ENCODE measurements at regions not wholly inside any gene's neighbourhood (a gene's known extent, or its start where the extent isn't known, plus 50 kb on each side); places are given as distances from the start of the nearest gene placed in this dataset.

DNA sequence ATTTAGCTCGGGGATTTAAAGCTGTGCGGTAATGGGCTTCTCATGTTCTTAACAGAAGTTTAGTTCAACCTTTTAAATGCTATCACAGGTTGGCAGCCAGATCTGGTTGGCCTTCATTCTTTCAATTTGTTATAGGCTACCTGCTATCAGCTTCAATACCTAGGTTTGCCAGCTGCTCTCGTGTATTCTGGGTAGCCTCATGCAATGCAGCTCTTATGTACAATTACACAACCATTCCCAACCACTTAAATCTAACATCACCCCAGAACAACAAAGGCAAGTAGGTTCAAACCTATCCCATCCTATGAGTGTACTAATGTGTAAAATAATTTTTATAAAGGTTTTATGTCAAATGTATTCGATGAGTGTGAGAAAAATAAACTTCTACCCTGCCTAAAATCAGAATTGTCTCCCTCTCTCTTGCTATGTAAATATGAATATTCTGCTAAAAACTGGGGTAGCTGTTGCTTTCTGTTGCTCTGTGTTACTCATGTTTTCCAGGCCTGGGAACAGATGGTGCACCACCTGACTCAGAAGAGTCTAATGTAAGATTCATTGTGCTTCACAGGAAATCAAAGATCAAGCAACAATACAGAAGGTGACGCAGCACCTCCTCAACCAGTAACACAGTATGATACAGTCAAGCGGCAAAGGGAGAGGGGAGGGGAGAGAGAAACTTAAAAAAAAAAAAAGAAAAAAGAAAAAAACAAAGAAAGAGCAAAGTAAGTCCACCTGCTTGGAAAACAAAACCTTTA lies 188.6 kb downstream of the ETV1 start:
- Histone ChIP-seq H3K36me3 (replicated peaks; ENCODE audit: insufficient read depth, low read length) (no peaks in the 10 kb centered on the region), H3K27ac (ENCODE audit: low read length) (no peak overlapping the region), H3K4me2 (ENCODE audit: low read depth, low read length) (no peak overlapping the region), H3K4me1 (ENCODE audit: low read length) (no peaks in the 10 kb centered on the region), H3K27me3 (replicated peaks; ENCODE audit: insufficient read depth, low read length) (no peaks in the 10 kb centered on the region), H3K9me3 (replicated peaks; ENCODE audit: insufficient read depth, low read length) (no peaks in the 10 kb centered on the region), H3K4me3 (ENCODE audit: low read length) (no peak overlapping the region), H2AFZ (ENCODE audit: low read length) (no peak overlapping the region), H3F3A (ENCODE audit: insufficient read depth, low read length) (no peaks in the 10 kb centered on the region), H3K79me2 (ENCODE audit: low read length) (no peaks in the 10 kb centered on the region), H3K9me2 (replicated peaks; ENCODE audit: insufficient read depth, low read length) (no peaks in the 10 kb centered on the region), H3K9ac (ENCODE audit: low read length) (no peak overlapping the region), H4K20me1 (ENCODE audit: insufficient read depth, low read length) (no peaks in the 10 kb centered on the region)
- TF ChIP-seq EZH2phosphoT487 (IDR thresholded peaks at IDR 0.05; ENCODE audit: low read length) (no peak), EZH2 (optimal IDR thresholded peaks at IDR 0.05; ENCODE audit: low read depth, low read length) (no peak)
- TF ChIP-seq, protein P1, sequence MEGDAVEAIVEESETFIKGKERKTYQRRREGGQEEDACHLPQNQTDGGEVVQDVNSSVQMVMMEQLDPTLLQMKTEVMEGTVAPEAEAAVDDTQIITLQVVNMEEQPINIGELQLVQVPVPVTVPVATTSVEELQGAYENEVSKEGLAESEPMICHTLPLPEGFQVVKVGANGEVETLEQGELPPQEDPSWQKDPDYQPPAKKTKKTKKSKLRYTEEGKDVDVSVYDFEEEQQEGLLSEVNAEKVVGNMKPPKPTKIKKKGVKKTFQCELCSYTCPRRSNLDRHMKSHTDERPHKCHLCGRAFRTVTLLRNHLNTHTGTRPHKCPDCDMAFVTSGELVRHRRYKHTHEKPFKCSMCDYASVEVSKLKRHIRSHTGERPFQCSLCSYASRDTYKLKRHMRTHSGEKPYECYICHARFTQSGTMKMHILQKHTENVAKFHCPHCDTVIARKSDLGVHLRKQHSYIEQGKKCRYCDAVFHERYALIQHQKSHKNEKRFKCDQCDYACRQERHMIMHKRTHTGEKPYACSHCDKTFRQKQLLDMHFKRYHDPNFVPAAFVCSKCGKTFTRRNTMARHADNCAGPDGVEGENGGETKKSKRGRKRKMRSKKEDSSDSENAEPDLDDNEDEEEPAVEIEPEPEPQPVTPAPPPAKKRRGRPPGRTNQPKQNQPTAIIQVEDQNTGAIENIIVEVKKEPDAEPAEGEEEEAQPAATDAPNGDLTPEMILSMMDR (IDR thresholded peaks at IDR 0.05; ENCODE audit: low read length): no peak
- DNase-seq: no peak

DNA sequence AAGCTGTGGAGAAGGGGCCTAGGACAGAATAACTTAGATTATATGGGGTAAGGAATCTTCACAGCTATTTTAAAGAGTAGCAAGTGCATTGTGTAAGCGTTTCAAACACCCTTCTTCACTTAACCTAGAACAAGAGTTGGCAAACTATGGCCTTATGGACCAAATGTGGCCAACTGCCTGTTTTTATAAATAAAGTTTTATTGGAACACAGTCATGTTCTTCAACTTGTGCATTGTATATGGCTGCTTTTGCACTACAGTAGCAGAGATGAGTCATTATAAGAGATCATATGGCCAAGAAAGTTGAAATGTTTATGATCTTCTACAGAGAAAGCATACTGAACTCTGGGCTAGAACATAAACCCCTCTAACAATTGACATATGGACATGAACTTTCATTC lies 187.8 kb downstream of the ETV1 start:
- H4K20me1 ChIP-seq (ENCODE audit: insufficient read depth, low read length): no peaks in the 10 kb centered on the region
- no peak overlapping the region for H3K4me3 ChIP-seq (ENCODE audit: low read length)
- no peak for DNase-seq
- H3K36me3 ChIP-seq (replicated peaks; ENCODE audit: insufficient read depth, low read length): no peaks in the 10 kb centered on the region
- no peak overlapping the region for H2AFZ ChIP-seq (ENCODE audit: low read length)
- no peaks in the 10 kb centered on the region for H3K9me2 ChIP-seq (replicated peaks; ENCODE audit: insufficient read depth, low read length)
- no peaks in the 10 kb centered on the region for H3K79me2 ChIP-seq (ENCODE audit: low read length)
- TF ChIP-seq EZH2phosphoT487 (IDR thresholded peaks at IDR 0.05; ENCODE audit: low read length): no peak
- no peak for TF ChIP-seq EZH2 (optimal IDR thresholded peaks at IDR 0.05; ENCODE audit: low read depth, low read length)
- TF ChIP-seq, protein P1 (IDR thresholded peaks at IDR 0.05; ENCODE audit: low read length): no peak
- no peaks in the 10 kb centered on the region for H3K27me3 ChIP-seq (replicated peaks; ENCODE audit: insufficient read depth, low read length)
- H3K9me3 ChIP-seq (replicated peaks; ENCODE audit: insufficient read depth, low read length): no peaks in the 10 kb centered on the region
- no peaks in the 10 kb centered on the region for H3K4me1 ChIP-seq (ENCODE audit: low read length)
- H3K27ac ChIP-seq (ENCODE audit: low read length): no peak overlapping the region
- no peak overlapping the region for H3K4me2 ChIP-seq (ENCODE audit: low read depth, low read length)
- H3F3A ChIP-seq (ENCODE audit: insufficient read depth, low read length): no peaks in the 10 kb centered on the region
- no peak overlapping the region for H3K9ac ChIP-seq (ENCODE audit: low read length)

DNA sequence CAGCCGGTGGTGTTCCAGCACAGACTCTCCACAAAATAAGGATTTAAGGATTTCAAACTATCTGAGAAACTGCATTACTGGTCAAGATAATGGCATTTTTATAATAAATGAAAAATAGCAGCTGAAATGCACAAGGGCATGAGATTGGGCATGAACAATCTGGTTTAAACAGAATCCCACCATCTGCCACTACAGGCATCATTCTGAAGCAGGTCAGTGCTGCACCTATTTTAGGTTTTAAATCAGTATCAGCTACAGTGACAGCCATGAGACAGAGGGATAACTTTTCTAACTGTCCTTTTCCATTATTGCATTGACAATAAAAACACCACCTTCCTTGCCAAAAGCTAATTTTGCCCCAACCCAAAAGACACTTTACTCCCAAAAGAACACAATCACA lies 186.8 kb downstream of the ETV1 start:
- no peaks in the 10 kb centered on the region for H3K4me1 ChIP-seq (ENCODE audit: low read length)
- no peak overlapping the region for H3K4me2 ChIP-seq (ENCODE audit: low read depth, low read length)
- no peaks in the 10 kb centered on the region for H3K79me2 ChIP-seq (ENCODE audit: low read length)
- H3F3A ChIP-seq (ENCODE audit: insufficient read depth, low read length): no peaks in the 10 kb centered on the region
- H4K20me1 ChIP-seq (ENCODE audit: insufficient read depth, low read length): no peaks in the 10 kb centered on the region
- no peak overlapping the region for H3K4me3 ChIP-seq (ENCODE audit: low read length)
- no peaks in the 10 kb centered on the region for H3K36me3 ChIP-seq (replicated peaks; ENCODE audit: insufficient read depth, low read length)
- no peaks in the 10 kb centered on the region for H3K27me3 ChIP-seq (replicated peaks; ENCODE audit: insufficient read depth, low read length)
- H3K9me3 ChIP-seq (replicated peaks; ENCODE audit: insufficient read depth, low read length): no peaks in the 10 kb centered on the region
- no peaks in the 10 kb centered on the region for H3K9me2 ChIP-seq (replicated peaks; ENCODE audit: insufficient read depth, low read length)
- TF ChIP-seq EZH2phosphoT487 (IDR thresholded peaks at IDR 0.05; ENCODE audit: low read length): no peak
- TF ChIP-seq, protein P1 (IDR thresholded peaks at IDR 0.05; ENCODE audit: low read length): no peak
- TF ChIP-seq EZH2 (optimal IDR thresholded peaks at IDR 0.05; ENCODE audit: low read depth, low read length): no peak
- DNase-seq: no peak
- H2AFZ ChIP-seq (ENCODE audit: low read length): no peak overlapping the region
- H3K27ac ChIP-seq (ENCODE audit: low read length): no peak overlapping the region
- H3K9ac ChIP-seq (ENCODE audit: low read length): no peak overlapping the region
